HepG2 (cell line): ENCODE measurements at regions not wholly inside any gene's neighbourhood (a gene's known extent, or its start where the extent isn't known, plus 50 kb on each side); places are given as distances from the start of the nearest gene placed in this dataset.

Experiments
- ATAC-seq: fragments of 200-7000 bp; cut with Tn5 transposase; 3 replicates; pipeline ENCODE4 v1.9.1; 2020; ENCODE audit warnings: mild to moderate bottlenecking, moderate library complexity
- BruUV-seq: library from RNA; stranded (reverse); fragments of 400-500 nt; replicated peaks from 2 replicates; lab custom pipeline; 2021; lab: Mats Ljungman, UMichigan
- CTCF ChIA-PET: fragments of 300-600 bp; formaldehyde crosslinking; extraction: SDS; loops from one replicate; lab custom pipeline; 2021; ENCODE audit warnings: low total read pairs, inconsistent platforms, low intra/inter-chr PET ratio; lab: Yijun Ruan, JAX
- POLR2A ChIA-PET: fragments of 350-600 bp; sonication (Branson Sonifier 250); formaldehyde crosslinking; loops from one replicate; lab custom pipeline; 2020; ENCODE audit warnings: antibody characterized with exemption, inconsistent platforms; lab: Yijun Ruan, JAX
- DNase-seq: peaks from one replicate; pipeline ENCODE4 v3.0.0-alpha.2; 2015; ENCODE audit warnings: low spot score
- FAIRE-seq: peaks from 3 replicates; lab custom pipeline; 2011; peaks lifted over from hg19 to GRCh38; lab: Jason Lieb, UNC
- H2AFZ ChIP-seq: one replicate; pipeline ENCODE4 v1.6.1; 2011; ENCODE audit warnings: low read length, inconsistent platforms
- H3K27ac ChIP-seq: fragments of 300-600 bp; 3 replicates; pipeline ENCODE4 v1.8.0; 2011; ENCODE audit warnings: mixed run types, mild to moderate bottlenecking, mixed read lengths, low read length, inconsistent platforms; ENCODE audit not compliant: insufficient read depth; ENCODE audit errors: extremely low read length
- H3K27me3 ChIP-seq, 2 experiments: fragments of 200-600 bp in 1 of 2; 2 replicates in 1 of 2; 3 replicates in 1 of 2; pipeline versions ENCODE4 v1.6.0 to v1.8.0; 2011; ENCODE audit warnings: low read length in 2 of 2, mild to moderate bottlenecking in 2 of 2, moderate library complexity in 2 of 2, inconsistent platforms in 1 of 2; ENCODE audit not compliant: insufficient read depth in 2 of 2, control insufficient read depth in 1 of 2
- H3K36me3 ChIP-seq, 2 experiments: fragments of 200-600 bp in 1 of 2; replicated peaks in 1 of 2; 2 replicates in 1 of 2; 3 replicates in 1 of 2; pipeline versions ENCODE4 v1.5.1 to v1.8.0; 2011; ENCODE audit warnings: low read length in 2 of 2, inconsistent platforms in 1 of 2; ENCODE audit not compliant: insufficient read depth in 2 of 2, control insufficient read depth in 1 of 2
- H3K4me1 ChIP-seq: 2 replicates; pipeline ENCODE4 v1.5.1; 2012; ENCODE audit warnings: low read length, inconsistent platforms; ENCODE audit not compliant: insufficient read depth
- H3K4me2 ChIP-seq: 2 replicates; pipeline ENCODE4 v1.6.0; 2011; ENCODE audit warnings: low read depth, low read length, inconsistent platforms
- H3K4me3 ChIP-seq, 3 experiments: fragments of 200-600 bp in 1 of 3; sonication (generic), shearing (Covaris generic) in 1 of 3; replicated peaks in 1 of 3; 2 replicates each; pipeline ENCODE4 v1.5.1; 2011 to 2016; ENCODE audit warnings: low read length in 3 of 3, inconsistent platforms in 2 of 3, low read depth in 2 of 3, mild to moderate bottlenecking in 2 of 3, control low read depth in 1 of 3, mixed read lengths in 1 of 3; ENCODE audit not compliant: insufficient read depth in 1 of 3
- H3K79me2 ChIP-seq: one replicate; pipeline ENCODE4 v1.6.1; 2011; ENCODE audit warnings: low read length, inconsistent platforms; ENCODE audit not compliant: insufficient read depth
- H3K9ac ChIP-seq: 2 replicates; pipeline ENCODE4 v1.6.0; 2011; ENCODE audit warnings: mild to moderate bottlenecking, low read depth, low read length, inconsistent platforms; ENCODE audit not compliant: insufficient read depth
- H3K9me3 ChIP-seq: 2 replicates; pipeline ENCODE4 v1.5.1; 2012; ENCODE audit warnings: mild to moderate bottlenecking, low read length
- H4K20me1 ChIP-seq: 2 replicates; pipeline ENCODE4 v1.6.0; 2011; ENCODE audit warnings: inconsistent platforms, mild to moderate bottlenecking, low read length, moderate library complexity; ENCODE audit not compliant: insufficient read depth
- NFE2 ChIP-seq: sonication (generic); formaldehyde crosslinking; IDR thresholded peaks from 2 replicates; pipeline ENCODE4 v1.4.0; 2020; ENCODE audit warnings: missing genetic modification reagents
- TBP ChIP-seq: sonication (generic); formaldehyde crosslinking; IDR thresholded peaks from 2 replicates; pipeline ENCODE4 v1.5.0; 2020; ENCODE audit warnings: missing genetic modification reagents
- WGBS: methylation state at CpG from one replicate; pipeline ENCODE4 v1.1.6; 2017; ENCODE audit warnings: low lambda C conversion rate; 5-methylcytosine and 5-hydroxymethylcytosine counted together
- in situ Hi-C: cut with HindIII; loops from 2 replicates; pipeline ENCODE4 v1.10.0; 2017; ENCODE audit warnings: low pct_unique_long_range_greater_than_20kb; ENCODE audit not compliant: extremely low pct_ligation_motif_present
- intact Hi-C: fragments of 100-400 bp; cut with micrococcal nuclease; formaldehyde crosslinking; loops from one replicate; pipeline ENCODE4 v1.10.0; 2022; ENCODE audit not compliant: unreplicated experiment
- TF ChIP-seq, protein P1 (sequence below): sonication (generic); formaldehyde crosslinking; IDR thresholded peaks from 2 replicates; pipeline ENCODE4 v1.4.0; 2020; ENCODE audit warnings: mild to moderate bottlenecking, missing genetic modification reagents
- TF ChIP-seq, protein P2 (sequence below): sonication (generic); formaldehyde crosslinking; conservative IDR thresholded peaks from 2 replicates; pipeline ENCODE4 v1.8.0; 2022; ENCODE audit warnings: missing genetic modification reagents
- TF ChIP-seq, protein P3 (sequence below): sonication (generic); formaldehyde crosslinking; IDR thresholded peaks from 2 replicates; pipeline ENCODE4 v1.8.0; 2023; ENCODE audit warnings: mild to moderate bottlenecking, missing genetic modification reagents

DNA sequence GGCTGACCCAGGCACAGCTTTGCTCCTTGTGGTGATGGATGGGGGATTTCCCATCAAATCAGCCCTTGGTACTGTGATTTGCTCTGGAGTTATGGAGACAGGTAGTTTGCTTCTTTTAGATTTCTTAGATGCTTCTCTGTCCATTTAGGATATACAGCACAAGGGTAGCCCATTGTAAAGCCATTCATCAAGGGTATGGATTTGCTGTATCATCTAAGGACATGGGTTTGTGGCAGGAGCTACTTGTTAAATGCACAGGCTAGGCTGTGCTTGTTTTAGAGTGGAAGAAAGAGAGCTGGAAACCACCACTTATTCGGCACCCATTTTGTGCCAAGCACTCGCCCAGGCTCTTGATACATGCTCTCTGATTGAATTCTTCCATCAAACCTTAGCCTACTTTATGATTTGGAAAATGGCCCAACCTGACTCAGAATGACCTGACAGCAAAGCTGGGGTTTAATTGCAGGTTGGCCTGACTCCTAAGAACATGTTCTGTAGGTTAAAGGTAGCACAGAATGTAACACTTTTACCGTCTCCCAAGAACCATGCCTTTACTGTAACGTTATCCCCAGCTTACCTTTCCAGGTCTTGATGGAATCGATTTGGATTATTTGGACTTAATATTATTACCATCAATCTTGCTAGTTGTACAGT is 168.0 kb downstream of the SNX10 start:
- H2AFZ ChIP-seq = no peak overlapping the region
- DNase-seq (no peak), FAIRE-seq (no peak)
- H3K9ac ChIP-seq = no peak overlapping the region
- H3K4me2 ChIP-seq = no peak overlapping the region
- H3K9me3 ChIP-seq = no peaks in the 10 kb centered on the region
- no peak overlapping the region for H3K4me3 ChIP-seq
- intact Hi-C loops (no loop called here), in situ Hi-C loops (no loop called here)
- no peak overlapping the region for H3K27ac ChIP-seq
- no peaks in the 10 kb centered on the region for H3K79me2 ChIP-seq
- H3K4me1 ChIP-seq = 0 out of 2 replicates have a peak, but pooled peaks cover 6% of the 10 kb centered on the region
- POLR2A ChIA-PET = no interaction called here
- 17% methylated on average over 5 of the region's 5 CpGs for WGBS
- no peaks in the 10 kb centered on the region for H3K36me3 ChIP-seq
- no peaks in the 10 kb centered on the region for H4K20me1 ChIP-seq
- H3K27me3 ChIP-seq = no peaks in the 10 kb centered on the region
- TF ChIP-seq, protein P1, sequence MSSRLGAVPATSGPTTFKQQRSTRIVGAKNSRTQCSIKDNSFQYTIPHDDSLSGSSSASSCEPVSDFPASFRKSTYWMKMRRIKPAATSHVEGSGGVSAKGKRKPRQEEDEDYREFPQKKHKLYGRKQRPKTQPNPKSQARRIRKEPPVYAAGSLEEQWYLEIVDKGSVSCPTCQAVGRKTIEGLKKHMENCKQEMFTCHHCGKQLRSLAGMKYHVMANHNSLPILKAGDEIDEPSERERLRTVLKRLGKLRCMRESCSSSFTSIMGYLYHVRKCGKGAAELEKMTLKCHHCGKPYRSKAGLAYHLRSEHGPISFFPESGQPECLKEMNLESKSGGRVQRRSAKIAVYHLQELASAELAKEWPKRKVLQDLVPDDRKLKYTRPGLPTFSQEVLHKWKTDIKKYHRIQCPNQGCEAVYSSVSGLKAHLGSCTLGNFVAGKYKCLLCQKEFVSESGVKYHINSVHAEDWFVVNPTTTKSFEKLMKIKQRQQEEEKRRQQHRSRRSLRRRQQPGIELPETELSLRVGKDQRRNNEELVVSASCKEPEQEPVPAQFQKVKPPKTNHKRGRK (CRISPR knock-in tag) = no peak
- TF ChIP-seq, protein P2, sequence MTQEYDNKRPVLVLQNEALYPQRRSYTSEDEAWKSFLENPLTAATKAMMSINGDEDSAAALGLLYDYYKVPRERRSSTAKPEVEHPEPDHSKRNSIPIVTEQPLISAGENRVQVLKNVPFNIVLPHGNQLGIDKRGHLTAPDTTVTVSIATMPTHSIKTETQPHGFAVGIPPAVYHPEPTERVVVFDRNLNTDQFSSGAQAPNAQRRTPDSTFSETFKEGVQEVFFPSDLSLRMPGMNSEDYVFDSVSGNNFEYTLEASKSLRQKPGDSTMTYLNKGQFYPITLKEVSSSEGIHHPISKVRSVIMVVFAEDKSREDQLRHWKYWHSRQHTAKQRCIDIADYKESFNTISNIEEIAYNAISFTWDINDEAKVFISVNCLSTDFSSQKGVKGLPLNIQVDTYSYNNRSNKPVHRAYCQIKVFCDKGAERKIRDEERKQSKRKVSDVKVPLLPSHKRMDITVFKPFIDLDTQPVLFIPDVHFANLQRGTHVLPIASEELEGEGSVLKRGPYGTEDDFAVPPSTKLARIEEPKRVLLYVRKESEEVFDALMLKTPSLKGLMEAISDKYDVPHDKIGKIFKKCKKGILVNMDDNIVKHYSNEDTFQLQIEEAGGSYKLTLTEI (CRISPR knock-in tag) = no peak
- TF ChIP-seq TBP (CRISPR knock-in tag) (no peak), NFE2 (CRISPR knock-in tag) (no peak)
- TF ChIP-seq, protein P3, sequence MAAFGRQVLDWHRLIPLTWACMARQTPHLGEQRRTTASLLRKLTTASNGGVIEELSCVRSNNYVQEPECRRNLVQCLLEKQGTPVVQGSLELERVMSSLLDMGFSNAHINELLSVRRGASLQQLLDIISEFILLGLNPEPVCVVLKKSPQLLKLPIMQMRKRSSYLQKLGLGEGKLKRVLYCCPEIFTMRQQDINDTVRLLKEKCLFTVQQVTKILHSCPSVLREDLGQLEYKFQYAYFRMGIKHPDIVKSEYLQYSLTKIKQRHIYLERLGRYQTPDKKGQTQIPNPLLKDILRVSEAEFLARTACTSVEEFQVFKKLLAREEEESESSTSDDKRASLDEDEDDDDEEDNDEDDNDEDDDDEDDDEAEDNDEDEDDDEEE (CRISPR knock-in tag) = no peak
- TF ChIP-seq, all 625 proteins: peak for 0
- no peak for ATAC-seq
- BruUV-seq = no TSS peak
- CTCF ChIA-PET = no interaction called here
